Suprapubic skin (tissue), 4 donors: ENCODE measurements at regions not wholly inside any gene's neighbourhood (a gene's known extent, or its start where the extent isn't known, plus 50 kb on each side); places are given as distances from the start of the nearest gene placed in this dataset.

Experiments
- DNase-seq, 2 donors: peaks; one replicate each; pipeline ENCODE4 v3.0.0-alpha.2; 2019; ENCODE audit warnings: low spot score in 2 of 2
- H3K27ac ChIP-seq: fragments of 200-600 bp; sonication (generic); one replicate; pipeline ENCODE4 v1.5.1; 2019
- H3K27me3 ChIP-seq: fragments of 200-600 bp; sonication (generic); one replicate; pipeline ENCODE4 v1.5.1; 2019
- H3K36me3 ChIP-seq: fragments of 200-600 bp; sonication (generic); one replicate; pipeline ENCODE4 v1.5.1; 2019
- H3K4me1 ChIP-seq: fragments of 200-600 bp; sonication (generic); one replicate; pipeline ENCODE4 v1.5.1; 2019
- H3K4me3 ChIP-seq: fragments of 200-600 bp; sonication (generic); one replicate; pipeline ENCODE4 v1.5.1; 2019; ENCODE audit warnings: mild to moderate bottlenecking
- H3K9me3 ChIP-seq: fragments of 200-600 bp; sonication (generic); one replicate; pipeline ENCODE4 v1.5.1; 2019
- CTCF ChIP-seq, 2 donors: fragments of 200-600 bp in 1 of 2; fragments of 450-650 bp in 1 of 2; sonication (generic) in 1 of 2; IDR thresholded peaks; one replicate each; pipeline ENCODE4 v1.5.1; 2016 to 2019; ENCODE audit warnings: antibody characterized with exemption in 2 of 2, mild to moderate bottlenecking in 1 of 2, moderate library complexity in 1 of 2
- EP300 ChIP-seq: sonication (generic); formaldehyde crosslinking; IDR thresholded peaks from one replicate; pipeline ENCODE4 v1.6.1; 2017; ENCODE audit warnings: antibody characterized with exemption
- POLR2A ChIP-seq, 2 donors: fragments of 450-650 bp; IDR thresholded peaks; one replicate each; pipeline ENCODE4 v1.6.1; 2017; ENCODE audit warnings: antibody characterized with exemption in 2 of 2, mild to moderate bottlenecking in 2 of 2, moderate library complexity in 2 of 2
- POLR2AphosphoS5 ChIP-seq, 3 donors: sonication (generic); formaldehyde crosslinking; IDR thresholded peaks; one replicate each; pipeline ENCODE4 v1.6.1; 2017; ENCODE audit warnings: antibody characterized with exemption in 3 of 3
- WGBS: methylation state at CpG from one replicate; pipeline ENCODE4 v1.1.5; 2018; 5-methylcytosine and 5-hydroxymethylcytosine counted together

- Histone ChIP-seq H3K4me1 (no peaks in the 10 kb centered on the region), H3K27ac (no peak overlapping the region), H3K27me3 (no peaks in the 10 kb centered on the region), H3K4me3 (no peak overlapping the region), H3K9me3 (no peaks in the 10 kb centered on the region), H3K36me3 (no peaks in the 10 kb centered on the region)
- WGBS = 38% methylated on average over 2 of the region's 2 CpGs
- no peak for TF ChIP-seq POLR2AphosphoS5 (IDR thresholded peaks at IDR 0.05)
- TF ChIP-seq CTCF (IDR thresholded peaks at IDR 0.05) = no peak
- no peak for TF ChIP-seq EP300
- TF ChIP-seq POLR2A (IDR thresholded peaks at IDR 0.05) = no peak
- no peak for DNase-seq
Measured at GRCh38 chr13:80586356-80586755, 245.4 kb upstream of the SPRY2 start.

- H3K4me1 ChIP-seq = no peaks in the 10 kb centered on the region
- TF ChIP-seq CTCF (IDR thresholded peaks at IDR 0.05) (no peak), POLR2AphosphoS5 (IDR thresholded peaks at IDR 0.05) (no peak), POLR2A (IDR thresholded peaks at IDR 0.05) (no peak), EP300 (no peak)
- DNase-seq = no peak
- no peaks in the 10 kb centered on the region for H3K9me3 ChIP-seq
- H3K4me3 ChIP-seq = no peak overlapping the region
- H3K36me3 ChIP-seq = no peaks in the 10 kb centered on the region
- H3K27ac ChIP-seq = no peak overlapping the region
- WGBS = 70% methylated on average over 1 of the region's 1 CpG
- no peaks in the 10 kb centered on the region for H3K27me3 ChIP-seq
Measured at GRCh38 chr13:80585531-80585930, 244.6 kb upstream of the SPRY2 start.

GRCh38 chr13:80584785-80585184, 243.9 kb upstream of the SPRY2 start:
- Histone ChIP-seq H3K27me3 (no peaks in the 10 kb centered on the region), H3K9me3 (no peaks in the 10 kb centered on the region), H3K27ac (no peak overlapping the region), H3K4me1 (no peaks in the 10 kb centered on the region), H3K4me3 (no peak overlapping the region), H3K36me3 (no peaks in the 10 kb centered on the region)
- WGBS = 92% methylated on average over 1 of the region's 1 CpG
- no peak for DNase-seq
- TF ChIP-seq POLR2A (IDR thresholded peaks at IDR 0.05) (no peak), EP300 (no peak), CTCF (IDR thresholded peaks at IDR 0.05) (no peak), POLR2AphosphoS5 (IDR thresholded peaks at IDR 0.05) (no peak)

GRCh38 chr13:80584306-80584705, 243.4 kb upstream of the SPRY2 start:
- H3K4me1 ChIP-seq = no peaks in the 10 kb centered on the region
- no peaks in the 10 kb centered on the region for H3K36me3 ChIP-seq
- H3K27ac ChIP-seq = no peak overlapping the region
- TF ChIP-seq POLR2AphosphoS5 (IDR thresholded peaks at IDR 0.05) = no peak
- no peak for TF ChIP-seq CTCF (IDR thresholded peaks at IDR 0.05)
- TF ChIP-seq EP300 = no peak
- TF ChIP-seq POLR2A (IDR thresholded peaks at IDR 0.05) = no peak
- H3K9me3 ChIP-seq = no peaks in the 10 kb centered on the region
- no peak overlapping the region for H3K4me3 ChIP-seq
- DNase-seq = no peak
- H3K27me3 ChIP-seq = no peaks in the 10 kb centered on the region

GRCh38 chr13:80577926-80578670, 237.2 kb upstream of the SPRY2 start:
- no peak overlapping the region for H3K27ac ChIP-seq
- H3K27me3 ChIP-seq = no peaks in the 10 kb centered on the region
- no peak for DNase-seq
- no peak overlapping the region for H3K4me3 ChIP-seq
- TF ChIP-seq CTCF (IDR thresholded peaks at IDR 0.05) (no peak), POLR2A (IDR thresholded peaks at IDR 0.05) (no peak), POLR2AphosphoS5 (IDR thresholded peaks at IDR 0.05) (no peak), EP300 (no peak)
- peaks cover 10% of the 10 kb centered on the region for H3K4me1 ChIP-seq
- WGBS = 85% methylated on average over 9 of the region's 10 CpGs
- no peaks in the 10 kb centered on the region for H3K9me3 ChIP-seq
- H3K36me3 ChIP-seq = no peaks in the 10 kb centered on the region
